SK-N-MC (cell line): ENCODE measurements at regions not wholly inside any gene's neighbourhood (a gene's known extent, or its start where the extent isn't known, plus 50 kb on each side); places are given as distances from the start of the nearest gene placed in this dataset.
"Not testable (repeated sequence)": the region's sequence is repeated elsewhere in the genome, so short reads cannot be mapped to it uniquely, and the experiment has no call there.

Source experiments
- DNase-seq: peaks from one replicate; pipeline ENCODE4 v3.0.0-alpha.2; 2011; ENCODE audit warnings: low read depth, low spot score
- H3K27ac ChIP-seq: fragments of 200-600 bp; sonication (generic); 2 replicates; pipeline ENCODE4 v1.5.1; 2016; ENCODE audit warnings: mixed run types
- H3K36me3 ChIP-seq: fragments of 200-600 bp; sonication (generic); 2 replicates; pipeline ENCODE4 v1.6.1; 2017; ENCODE audit warnings: antibody characterized with exemption, low read length, mixed read lengths; ENCODE audit not compliant: insufficient read depth
- H3K4me3 ChIP-seq: fragments of 200-600 bp; sonication (generic); 2 replicates; pipeline ENCODE4 v1.5.1; 2016
- H3K9ac ChIP-seq: fragments of 200-600 bp; sonication (generic); 2 replicates; pipeline ENCODE4 v1.8.0; 2017; ENCODE audit warnings: mixed run types, mixed read lengths; ENCODE audit not compliant: insufficient read length
- H3K9me3 ChIP-seq: fragments of 200-600 bp; sonication (generic); 2 replicates; pipeline ENCODE4 v1.6.1; 2017; ENCODE audit warnings: low read depth, mild to moderate bottlenecking, antibody characterized with exemption, low read length, moderate library complexity, mixed read lengths

GRCh38 chr7:150134451-150134850 lies 188.7 kb upstream of the LRRC61 start:
- not testable (repeated sequence) for H3K9me3 ChIP-seq, H3K36me3 ChIP-seq, H3K9ac ChIP-seq, H3K4me3 ChIP-seq, H3K27ac ChIP-seq, DNase-seq

- H3K27ac ChIP-seq, DNase-seq, H3K36me3 ChIP-seq, H3K9me3 ChIP-seq, H3K4me3 ChIP-seq, H3K9ac ChIP-seq: not testable (repeated sequence)
Measured at GRCh38 chr7:150135620-150136190, 187.4 kb upstream of the LRRC61 start.

- H3K27ac ChIP-seq, H3K4me3 ChIP-seq, H3K9me3 ChIP-seq, H3K9ac ChIP-seq, DNase-seq, H3K36me3 ChIP-seq: not testable (repeated sequence)
Measured at GRCh38 chr7:150139840-150140239, 183.3 kb upstream of the LRRC61 start.

GRCh38 chr7:150141525-150142345 lies 181.4 kb upstream of the LRRC61 start:
- H3K27ac ChIP-seq, DNase-seq: not testable (repeated sequence)

GRCh38 chr7:150146124-150146523 lies 177.0 kb upstream of the LRRC61 start:
- not testable (repeated sequence) for H3K9ac ChIP-seq, H3K36me3 ChIP-seq, H3K27ac ChIP-seq, DNase-seq, H3K9me3 ChIP-seq, H3K4me3 ChIP-seq

More at GRCh38 chr7:150141525-150142345, 181.4 kb upstream of the LRRC61 start:
- H3K4me3 ChIP-seq, H3K9ac ChIP-seq, H3K9me3 ChIP-seq, H3K36me3 ChIP-seq: not testable (repeated sequence)

GRCh38 chr7:150147524-150147923 lies 175.6 kb upstream of the LRRC61 start:
- H3K36me3 ChIP-seq, H3K9me3 ChIP-seq, H3K4me3 ChIP-seq, H3K9ac ChIP-seq, DNase-seq, H3K27ac ChIP-seq: not testable (repeated sequence)

GRCh38 chr7:150156015-150156414 lies 167.1 kb upstream of the LRRC61 start:
- not testable (repeated sequence) for H3K9me3 ChIP-seq, DNase-seq, H3K9ac ChIP-seq, H3K36me3 ChIP-seq, H3K4me3 ChIP-seq, H3K27ac ChIP-seq

GRCh38 chr7:150158696-150159095 lies 164.5 kb upstream of the LRRC61 start:
- not testable (repeated sequence) for H3K36me3 ChIP-seq, DNase-seq, H3K27ac ChIP-seq, H3K9me3 ChIP-seq, H3K9ac ChIP-seq, H3K4me3 ChIP-seq

GRCh38 chr7:150169515-150169914 lies 153.6 kb upstream of the LRRC61 start:
- H3K9me3 ChIP-seq, H3K4me3 ChIP-seq, H3K27ac ChIP-seq, H3K9ac ChIP-seq, DNase-seq, H3K36me3 ChIP-seq: not testable (repeated sequence)

- not testable (repeated sequence) for DNase-seq, H3K36me3 ChIP-seq, H3K9ac ChIP-seq, H3K27ac ChIP-seq, H3K4me3 ChIP-seq, H3K9me3 ChIP-seq
Measured at GRCh38 chr7:150169943-150170490, 153.1 kb upstream of the LRRC61 start.

GRCh38 chr7:150183602-150184001 lies 139.6 kb upstream of the LRRC61 start:
- not testable (repeated sequence) for H3K9ac ChIP-seq, DNase-seq, H3K9me3 ChIP-seq, H3K4me3 ChIP-seq, H3K27ac ChIP-seq, H3K36me3 ChIP-seq

- H3K4me3 ChIP-seq, DNase-seq, H3K27ac ChIP-seq, H3K36me3 ChIP-seq, H3K9ac ChIP-seq, H3K9me3 ChIP-seq: not testable (repeated sequence)
Measured at GRCh38 chr7:150189963-150190362, 133.2 kb upstream of the LRRC61 start.

- not testable (repeated sequence) for H3K4me3 ChIP-seq, H3K36me3 ChIP-seq, H3K9ac ChIP-seq, H3K9me3 ChIP-seq, DNase-seq, H3K27ac ChIP-seq
Measured at GRCh38 chr7:150192541-150192940, 130.6 kb upstream of the LRRC61 start.

GRCh38 chr7:150193866-150194265 lies 129.3 kb upstream of the LRRC61 start:
- H3K9me3 ChIP-seq, H3K27ac ChIP-seq, H3K36me3 ChIP-seq, DNase-seq, H3K9ac ChIP-seq, H3K4me3 ChIP-seq: not testable (repeated sequence)
